Endodermal cell (in vitro differentiated cells): ENCODE measurements at regions not wholly inside any gene's neighbourhood (a gene's known extent, or its start where the extent isn't known, plus 50 kb on each side); places are given as distances from the start of the nearest gene placed in this dataset.

ENCODE experiments used
- DNase-seq: peaks from one replicate; pipeline ENCODE4 v3.0.0-alpha.2; 2017
- H3K27ac ChIP-seq: 2 replicates; pipeline ENCODE4 v1.5.1; 2013; ENCODE audit warnings: mild to moderate bottlenecking, low read depth, low read length, moderate library complexity
- H3K27me3 ChIP-seq: 2 replicates; pipeline ENCODE4 v1.6.1; 2013; ENCODE audit warnings: mild to moderate bottlenecking, low read length, moderate library complexity; ENCODE audit not compliant: insufficient read depth, control insufficient read depth, poor library complexity, severe bottlenecking
- H3K36me3 ChIP-seq: 2 replicates; pipeline ENCODE4 v1.7.0; 2013; ENCODE audit warnings: mild to moderate bottlenecking, low read length, moderate library complexity; ENCODE audit not compliant: control insufficient read depth, insufficient read depth
- H3K4me1 ChIP-seq: one replicate; pipeline ENCODE4 v1.7.0; 2013; ENCODE audit warnings: low read length; ENCODE audit not compliant: control insufficient read depth, insufficient read depth
- H3K4me3 ChIP-seq: 2 replicates; pipeline ENCODE4 v1.5.1; 2013; ENCODE audit warnings: mild to moderate bottlenecking, low read length, moderate library complexity
- H3K9ac ChIP-seq: 2 replicates; pipeline ENCODE4 v1.6.1; 2013; ENCODE audit warnings: mild to moderate bottlenecking, low read length, moderate library complexity; ENCODE audit not compliant: poor library complexity, severe bottlenecking; ENCODE audit errors: extremely low read depth
- H3K9me3 ChIP-seq: 2 replicates; pipeline ENCODE4 v1.6.1; 2013; ENCODE audit warnings: mild to moderate bottlenecking, low read length, moderate library complexity; ENCODE audit not compliant: control insufficient read depth
- H3K27ac Mint-ChIP-seq: 2 replicates; pipeline ENCODE4 v1.8.0; 2020; ENCODE audit warnings: mixed read lengths
- H3K27me3 Mint-ChIP-seq: 2 replicates; pipeline ENCODE4 v1.8.0; 2021; ENCODE audit warnings: mild to moderate bottlenecking, mixed read lengths; ENCODE audit not compliant: insufficient read depth
- H3K36me3 Mint-ChIP-seq: 2 replicates; pipeline ENCODE4 v1.8.0; 2020; ENCODE audit warnings: low read depth, mixed read lengths
- H3K4me1 Mint-ChIP-seq: 2 replicates; pipeline ENCODE4 v1.8.0; 2020; ENCODE audit warnings: mixed read lengths
- H3K4me3 Mint-ChIP-seq: 2 replicates; pipeline ENCODE4 v1.8.0; 2020; ENCODE audit warnings: mild to moderate bottlenecking, moderate library complexity, mixed read lengths
- H3K9me3 Mint-ChIP-seq: 2 replicates; pipeline ENCODE4 v1.8.0; 2020; ENCODE audit warnings: mild to moderate bottlenecking, mixed read lengths
- CTCF ChIP-seq: fragments of 200-600 bp; sonication (generic); conservative IDR thresholded peaks from 2 replicates; pipeline ENCODE4 v1.5.0; 2021; ENCODE audit warnings: antibody characterized with exemption, mild to moderate bottlenecking
- WGBS, 2 experiments: methylation state at CpG; one replicate each; pipeline versions ENCODE4 v1.1.5 to v1.1.7; 2013; ENCODE audit warnings: missing lambda C conversion rate in 2 of 2, mixed read lengths in 1 of 2; ENCODE audit not compliant: insufficient coverage in 1 of 2, insufficient read length in 1 of 2; 5-methylcytosine and 5-hydroxymethylcytosine counted together

- Mint-ChIP-seq H3K27me3 (peaks cover 3% of the 10 kb centered on the region), H3K9me3 (peaks cover 2% of the 10 kb centered on the region)
Observed at GRCh38 chr17:34161690-34162089, 93.4 kb upstream of the CCL2 start.

GRCh38 chr17:34163123-34163522, 92.0 kb upstream of the CCL2 start:
- Mint-ChIP-seq H3K4me1 (peaks cover 33% of the 10 kb centered on the region), H3K4me3 (no peak overlapping the region), H3K36me3 (no peaks in the 10 kb centered on the region), H3K27me3 (no peaks in the 10 kb centered on the region), H3K9me3 (peaks cover 2% of the 10 kb centered on the region), H3K27ac (no peak overlapping the region)
- Histone ChIP-seq H3K36me3 (no peaks in the 10 kb centered on the region), H3K27me3 (no peaks in the 10 kb centered on the region), H3K4me3 (no peak overlapping the region), H3K9me3 (peaks cover 11% of the 10 kb centered on the region), H3K4me1 (peaks cover 1% of the 10 kb centered on the region), H3K27ac (no peak overlapping the region), H3K9ac (no peak overlapping the region)
- DNase-seq = peak; percentile 43
- 87 to 100% methylated on average over 3 to 4 of the region's 5 CpGs for WGBS, 2 experiments
- no peak for TF ChIP-seq CTCF

More at GRCh38 chr17:34161690-34162089, 93.4 kb upstream of the CCL2 start:
- Histone ChIP-seq H3K4me1 (peaks cover 5% of the 10 kb centered on the region), H3K27me3 (peaks cover 1% of the 10 kb centered on the region), H3K36me3 (no peaks in the 10 kb centered on the region), H3K27ac (no peak overlapping the region), H3K9ac (no peak overlapping the region), H3K4me3 (no peak overlapping the region), H3K9me3 (peaks cover 12% of the 10 kb centered on the region)
- TF ChIP-seq CTCF = no peak
- peak; percentile 52 for DNase-seq
- H3K36me3 Mint-ChIP-seq = no peaks in the 10 kb centered on the region
- 87 to 91% methylated on average over 4 of the region's 4 CpGs for WGBS, 2 experiments
- H3K27ac Mint-ChIP-seq = no peak overlapping the region
- no peak overlapping the region for H3K4me3 Mint-ChIP-seq
- H3K4me1 Mint-ChIP-seq = peaks cover 32% of the 10 kb centered on the region

- TF ChIP-seq CTCF = peak; percentile 83
- no peak overlapping the region for H3K4me3 Mint-ChIP-seq
- no peaks in the 10 kb centered on the region for H3K27me3 Mint-ChIP-seq
- no peak overlapping the region for H3K27ac ChIP-seq
- DNase-seq = peak; percentile 87
- 26 to 36% methylated on average over 5 to 6 of the region's 6 CpGs for WGBS, 2 experiments
- H3K4me1 ChIP-seq = no peaks in the 10 kb centered on the region
- H3K4me1 Mint-ChIP-seq = peaks cover 31% of the 10 kb centered on the region
- H3K9me3 ChIP-seq = peaks cover 6% of the 10 kb centered on the region
- H3K36me3 Mint-ChIP-seq = no peaks in the 10 kb centered on the region
- H3K27me3 ChIP-seq = no peaks in the 10 kb centered on the region
- H3K27ac Mint-ChIP-seq = no peak overlapping the region
- H3K36me3 ChIP-seq = no peaks in the 10 kb centered on the region
- H3K9ac ChIP-seq = no peak overlapping the region
- H3K9me3 Mint-ChIP-seq = peaks cover 2% of the 10 kb centered on the region
- no peak overlapping the region for H3K4me3 ChIP-seq
Observed at GRCh38 chr17:34163646-34164045, 91.4 kb upstream of the CCL2 start.
